HK-2 (cell line): ENCODE measurements at regions not wholly inside any gene's neighbourhood (a gene's known extent, or its start where the extent isn't known, plus 50 kb on each side); places are given as distances from the start of the nearest gene placed in this dataset.
"Not testable (repeated sequence)": the region's sequence is repeated elsewhere in the genome, so short reads cannot be mapped to it uniquely, and the experiment has no call there.

ENCODE experiments used
- DNase-seq: peaks from one replicate; pipeline ENCODE4 v3.0.0-alpha.2; 2018; ENCODE audit not compliant: unreplicated experiment

DNA sequence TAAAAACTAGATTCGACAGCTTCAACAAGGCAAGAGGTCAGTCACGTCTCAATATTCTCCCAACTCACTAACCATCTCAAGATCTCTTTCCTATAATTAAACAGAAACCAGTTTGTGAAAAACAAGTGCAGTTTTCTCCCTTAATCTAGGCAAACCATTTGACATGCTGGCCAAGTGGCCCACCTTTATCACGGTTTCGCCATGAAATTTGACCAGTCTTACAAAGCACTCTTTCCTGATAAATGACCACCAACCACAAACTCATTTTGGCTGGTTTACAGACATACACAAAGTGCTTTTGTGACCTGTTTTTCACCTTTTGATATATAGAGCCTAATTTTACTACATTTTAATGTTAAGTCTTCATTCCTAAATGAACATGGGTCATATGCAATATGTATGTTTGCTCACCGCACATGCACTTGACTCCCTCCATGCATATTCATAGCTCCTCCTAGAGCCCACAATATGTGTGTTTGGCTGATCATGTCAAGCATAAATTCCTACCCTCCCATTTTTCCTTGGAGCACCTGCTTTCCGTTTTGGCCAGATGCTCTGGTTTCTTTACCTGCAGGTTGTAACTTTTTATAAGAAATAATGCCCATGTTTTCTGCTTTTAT lies 385.1 kb downstream of the RAD51AP2 start:
- DNase-seq = no peak

DNA sequence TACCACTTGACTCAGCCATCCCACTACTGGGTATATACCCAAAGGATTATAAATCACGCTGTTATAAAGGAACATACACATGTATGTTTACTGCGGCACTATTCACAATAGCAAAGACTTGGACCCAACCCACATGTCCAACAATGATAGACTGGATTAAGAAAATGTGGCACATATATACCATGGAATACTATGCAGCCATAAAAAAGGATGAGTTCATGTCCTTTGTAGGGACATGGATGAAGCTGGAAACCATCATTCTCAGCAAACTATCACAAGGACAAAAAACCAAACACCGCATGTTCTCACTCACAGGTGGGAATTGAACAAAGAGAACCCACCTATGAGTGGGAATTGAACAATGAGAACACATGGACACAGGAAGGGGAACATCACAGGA lies 387.6 kb downstream of the RAD51AP2 start:
- DNase-seq = not testable (repeated sequence)

DNA sequence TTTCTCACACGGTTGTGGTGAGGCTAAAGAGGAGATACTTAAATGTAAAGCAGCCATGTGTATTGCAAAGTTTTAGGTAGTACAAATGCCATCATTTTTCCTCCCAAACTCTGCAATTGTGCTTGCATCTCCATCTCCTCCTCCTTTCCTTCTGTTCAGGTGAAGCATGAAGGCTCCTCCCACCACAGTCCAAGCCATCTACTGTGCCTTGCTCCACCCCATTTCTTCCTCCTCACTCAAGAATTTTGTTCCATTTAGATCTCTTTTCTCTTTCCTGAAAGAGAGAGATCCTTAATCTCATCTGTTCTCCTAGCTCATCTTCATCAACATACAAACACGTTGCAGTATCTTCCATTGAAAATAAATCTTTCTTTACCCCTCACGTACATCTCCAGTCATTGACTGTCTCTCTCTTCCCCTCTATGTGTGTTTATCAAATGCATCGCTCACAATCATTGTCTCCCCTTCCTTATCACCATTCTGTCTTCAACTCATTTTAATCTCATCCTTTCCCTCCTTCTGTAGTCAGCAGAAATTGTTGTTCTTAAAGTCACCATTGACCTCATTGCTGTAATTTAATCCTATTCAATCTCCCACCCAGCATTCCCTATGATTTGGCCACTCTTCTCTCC lies 392.1 kb downstream of the RAD51AP2 start:
- DNase-seq = no peak

DNA sequence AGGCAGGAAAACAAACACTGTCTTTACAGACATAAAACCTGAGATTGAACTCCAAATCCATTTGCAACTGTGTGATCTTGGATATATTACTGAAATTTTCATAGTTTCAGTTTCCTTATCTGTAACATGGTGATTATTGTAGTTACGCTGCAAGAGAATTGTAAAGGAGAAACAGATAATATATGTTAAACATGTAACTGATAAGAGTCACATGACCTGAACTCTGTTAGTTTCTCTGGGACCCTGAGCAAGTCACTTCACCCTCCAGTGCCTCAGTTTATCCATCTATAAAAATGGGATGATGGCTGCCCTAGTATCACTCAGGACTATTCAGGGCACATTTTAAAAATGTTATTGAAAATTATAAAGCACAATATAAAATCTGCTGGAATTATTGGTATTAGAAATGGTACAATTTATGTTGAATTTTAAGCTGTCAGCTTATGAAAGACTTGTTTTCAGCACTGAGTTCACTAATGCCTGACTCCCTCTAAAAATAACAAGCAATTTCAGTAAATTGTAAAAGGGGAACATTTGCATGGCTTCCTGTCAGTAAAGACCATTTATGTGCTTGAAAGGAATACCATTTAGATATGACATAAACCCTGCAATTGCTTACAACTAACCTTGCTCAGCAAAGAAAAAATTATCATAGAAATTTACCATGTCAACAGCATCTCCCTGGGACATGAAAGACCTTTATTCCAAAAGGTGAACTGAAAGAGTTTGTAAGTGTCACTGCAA lies 393.5 kb downstream of the RAD51AP2 start:
- DNase-seq = no peak

DNA sequence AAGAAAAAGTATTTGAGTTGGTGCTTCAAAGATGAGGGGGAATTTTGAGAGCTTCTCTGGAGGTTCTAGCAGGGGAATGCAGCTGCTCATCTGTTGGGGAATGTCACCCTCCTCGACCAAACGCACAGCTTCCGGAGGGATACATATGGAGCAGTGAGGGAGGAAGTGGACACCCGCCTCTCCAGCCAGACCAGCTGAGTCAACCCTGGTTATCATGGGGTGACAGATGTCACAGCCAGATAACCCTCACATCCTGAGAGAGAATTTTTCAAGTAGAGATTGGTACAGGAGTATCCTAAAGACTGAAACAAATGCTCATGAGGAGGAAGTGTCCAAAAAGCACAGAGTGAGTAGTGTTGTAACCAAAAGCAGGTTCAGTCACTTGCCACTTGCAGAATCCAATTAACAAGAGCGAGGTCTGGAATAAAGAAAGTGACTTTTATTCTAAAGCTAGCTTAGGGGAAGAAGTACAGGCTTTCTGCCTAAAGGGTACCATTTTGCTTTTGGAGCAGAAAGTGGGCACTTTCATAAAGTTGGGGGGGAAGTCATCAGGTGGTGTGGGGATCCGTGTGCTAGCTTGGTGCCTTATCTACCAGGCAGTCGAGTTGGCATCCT lies 395.2 kb downstream of the RAD51AP2 start:
- no peak for DNase-seq

DNA sequence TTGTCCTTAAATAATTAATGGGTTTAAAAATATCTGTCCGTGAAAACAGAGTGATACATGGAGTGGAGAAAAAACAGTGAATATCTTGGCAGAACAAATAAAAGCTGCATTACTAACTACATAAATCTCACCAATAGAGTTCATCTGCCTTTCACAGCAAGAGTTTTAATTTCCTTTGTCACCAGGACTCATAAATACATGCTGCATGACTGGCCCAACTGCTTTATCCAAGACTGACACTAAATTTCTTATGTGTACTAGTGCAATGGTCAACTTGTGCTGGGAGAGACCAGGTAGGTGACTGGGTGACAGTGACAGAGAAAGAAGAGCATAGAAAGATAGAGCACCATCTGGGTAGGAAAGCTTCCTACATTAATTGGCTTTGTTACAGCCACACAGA lies 402.8 kb downstream of the RAD51AP2 start:
- DNase-seq = no peak

DNA sequence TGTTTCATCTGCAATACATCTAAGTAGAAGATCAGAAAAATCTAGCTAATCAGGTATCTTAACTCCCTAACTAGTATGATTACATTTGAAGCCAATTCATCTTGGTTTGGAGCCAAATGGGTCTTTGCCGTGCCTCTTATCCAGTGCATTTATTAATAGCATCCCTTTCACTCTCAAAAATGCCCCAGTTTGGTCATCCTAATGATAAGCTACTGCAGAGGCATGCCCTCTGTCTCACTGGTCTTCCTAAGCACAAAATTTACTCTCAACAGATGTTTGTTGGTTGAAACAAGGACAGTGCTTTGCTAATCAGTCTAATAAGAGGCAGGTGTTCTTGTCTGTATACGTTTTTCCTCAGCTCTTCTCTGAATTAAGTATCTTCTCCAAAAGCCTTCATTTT lies 403.2 kb downstream of the RAD51AP2 start:
- DNase-seq = no peak

DNA sequence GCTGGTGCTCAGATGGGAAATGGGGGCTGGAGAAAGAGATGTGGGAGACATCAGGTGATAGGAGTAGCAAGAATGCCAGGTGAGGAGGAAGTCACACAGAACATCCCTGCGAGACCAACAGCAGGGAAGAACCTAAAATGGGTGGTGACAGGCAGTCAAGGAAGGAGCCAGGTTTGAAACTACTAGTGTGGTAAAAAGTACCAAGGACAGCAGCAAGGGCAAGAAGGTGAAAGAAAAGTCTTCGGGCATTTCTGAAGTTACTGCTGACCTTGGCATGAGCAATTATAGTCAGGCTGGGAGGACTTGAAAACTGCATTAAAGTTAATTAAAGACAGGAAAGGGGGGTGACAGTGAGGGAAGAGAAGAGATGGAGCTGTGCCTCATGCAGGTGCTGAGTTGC lies 410.4 kb downstream of the RAD51AP2 start:
- DNase-seq = no peak

DNA sequence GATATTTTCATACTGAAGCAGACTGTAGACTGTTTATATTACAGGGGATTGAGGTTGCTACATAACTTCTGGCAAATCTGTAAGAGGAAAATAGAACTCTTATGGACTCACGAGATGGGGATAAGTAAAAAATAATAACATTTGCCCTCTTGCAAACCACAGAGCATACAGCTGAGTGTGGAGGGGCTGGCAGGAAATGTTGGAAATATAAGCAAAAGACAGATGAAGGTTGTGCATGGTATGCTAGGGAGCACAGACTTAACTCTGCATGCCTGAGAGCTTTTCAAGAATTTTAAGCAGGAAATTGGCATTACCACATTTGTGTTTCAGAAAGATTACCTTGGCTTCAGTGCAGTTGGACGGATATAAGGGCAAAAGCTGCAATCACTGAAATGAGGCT lies 411.1 kb downstream of the RAD51AP2 start:
- DNase-seq = no peak

DNA sequence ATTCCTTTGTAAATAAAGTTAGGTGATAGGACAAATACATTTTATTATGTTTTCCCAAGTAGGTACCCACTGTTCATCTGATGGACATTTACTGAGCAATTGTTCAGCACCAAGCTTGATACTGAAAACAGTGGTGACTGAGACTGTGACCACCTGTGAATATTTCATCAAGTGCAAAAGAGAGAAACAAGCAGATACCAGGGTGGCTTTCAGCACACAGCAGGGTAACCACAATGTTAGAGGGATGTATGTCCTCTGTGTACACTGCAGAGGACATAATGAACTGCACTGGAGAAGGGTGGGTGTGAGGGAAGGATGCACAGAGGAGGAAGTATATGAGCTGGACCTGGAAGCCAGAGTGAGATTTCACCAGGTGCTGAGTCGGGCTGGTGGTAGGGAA lies 411.8 kb downstream of the RAD51AP2 start:
- no peak for DNase-seq

DNA sequence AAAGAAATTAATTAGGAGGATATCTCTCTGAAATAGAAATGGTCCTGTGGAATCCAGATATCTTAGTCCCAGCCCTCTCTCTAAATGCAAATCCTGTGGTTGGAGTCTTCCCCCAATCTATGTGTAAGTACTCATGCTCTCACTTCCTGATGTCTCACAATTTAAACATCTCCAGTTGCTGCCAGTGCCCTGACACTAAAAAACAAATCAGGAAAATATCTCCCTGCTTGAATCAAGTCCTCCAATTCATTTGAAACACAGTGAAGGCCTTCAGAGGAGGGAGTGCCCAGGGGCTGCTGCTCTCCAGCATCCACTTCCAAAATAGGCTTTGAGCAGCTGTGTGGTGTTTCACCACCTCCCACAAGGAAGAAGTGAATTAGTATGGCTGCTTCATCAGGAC lies 413.8 kb downstream of the RAD51AP2 start:
- no peak for DNase-seq

DNA sequence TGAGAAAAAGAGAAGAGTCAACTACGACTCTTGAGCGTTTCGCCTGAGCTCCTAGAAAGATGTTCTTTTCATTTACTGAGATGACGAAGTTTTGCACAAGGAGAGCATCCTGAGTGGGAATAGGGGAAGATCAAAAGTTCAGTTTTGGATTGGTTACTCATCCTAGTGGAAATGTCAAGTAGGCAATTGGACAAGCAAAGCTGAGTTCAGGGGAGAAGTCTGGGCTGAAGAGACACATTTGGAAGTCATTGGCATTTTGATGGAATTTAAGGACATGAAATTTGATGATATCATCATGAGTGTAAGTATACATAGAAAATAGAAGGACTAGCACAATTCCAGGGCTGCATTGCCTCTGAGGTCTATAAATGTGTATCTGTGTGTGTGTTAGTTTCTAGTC lies 416.6 kb downstream of the RAD51AP2 start:
- no peak for DNase-seq

DNA sequence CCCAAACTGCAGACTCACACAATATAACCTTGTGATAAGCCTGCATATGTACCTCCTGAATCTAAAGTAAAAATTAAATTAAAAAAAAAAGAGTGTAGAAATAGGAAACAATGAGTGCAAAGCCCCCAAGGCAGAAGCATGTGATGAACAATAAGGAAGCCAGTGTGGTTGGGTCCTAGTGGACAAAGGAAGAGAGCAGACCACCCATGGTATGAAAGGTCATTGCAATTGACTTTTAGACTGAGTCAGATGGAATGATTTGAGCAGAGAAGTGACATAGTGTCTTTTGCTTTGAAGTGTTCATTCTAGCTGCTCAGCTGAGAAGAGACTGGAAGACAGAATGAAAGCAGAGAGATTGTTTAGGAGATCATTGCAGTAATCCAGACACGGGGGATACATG lies 417.1 kb downstream of the RAD51AP2 start:
- no peak for DNase-seq

DNA sequence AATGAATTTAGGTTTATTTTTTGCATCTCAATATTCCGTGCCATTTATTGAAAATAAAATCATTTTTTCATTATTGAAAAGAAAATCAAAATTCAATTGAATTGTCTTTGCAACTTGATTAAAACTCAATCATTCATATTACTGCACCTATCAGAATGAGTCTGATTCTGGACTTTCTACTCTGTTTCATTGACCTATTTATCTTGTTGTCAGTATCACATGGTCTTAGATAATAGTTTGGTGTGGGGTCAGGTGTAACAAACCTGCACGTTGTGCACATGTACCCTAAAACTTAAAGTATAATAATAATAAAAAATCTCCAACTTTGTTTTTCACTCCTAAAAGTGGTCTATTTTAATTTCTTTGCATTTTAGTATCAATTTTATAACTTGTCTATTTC lies 422.9 kb downstream of the RAD51AP2 start:
- DNase-seq = no peak

DNA sequence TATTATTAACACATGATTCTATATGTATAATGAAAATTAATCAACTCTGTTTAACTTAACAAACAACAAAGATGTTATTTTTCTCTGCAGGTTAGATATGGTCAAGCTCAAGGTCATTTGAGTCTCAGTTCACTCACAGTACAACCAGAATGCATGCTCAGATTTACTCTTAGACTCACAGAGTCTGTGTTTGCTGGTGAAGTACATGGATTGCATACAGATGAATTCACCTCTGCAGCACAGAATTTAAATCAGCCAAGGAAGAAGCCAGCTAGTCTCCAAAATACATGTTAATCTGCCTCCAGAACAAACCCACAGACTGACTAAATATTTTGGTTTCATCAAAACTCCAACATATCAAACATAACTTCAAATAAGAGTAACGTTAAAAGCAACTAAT lies 424.5 kb downstream of the RAD51AP2 start:
- no peak for DNase-seq

DNA sequence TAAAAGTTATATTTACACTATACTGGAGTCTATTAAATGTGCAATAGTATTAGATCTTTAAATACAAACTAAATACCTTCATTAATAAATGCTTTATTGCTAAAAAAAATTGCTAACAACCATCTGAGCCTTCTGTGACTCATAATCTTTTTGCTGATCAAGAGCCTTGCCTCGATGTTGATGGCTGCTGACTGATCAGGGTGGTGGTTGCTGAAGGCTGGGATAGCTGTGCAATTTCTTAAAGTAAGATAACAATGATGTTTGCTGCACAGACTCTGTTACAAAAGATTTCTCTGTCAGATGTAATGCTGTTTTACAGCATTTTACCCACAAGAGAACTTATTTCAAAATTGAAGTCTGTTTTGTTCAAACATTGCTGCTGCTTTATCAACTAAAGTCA lies 421.4 kb upstream of the CYRIA start:
- DNase-seq = no peak

DNA sequence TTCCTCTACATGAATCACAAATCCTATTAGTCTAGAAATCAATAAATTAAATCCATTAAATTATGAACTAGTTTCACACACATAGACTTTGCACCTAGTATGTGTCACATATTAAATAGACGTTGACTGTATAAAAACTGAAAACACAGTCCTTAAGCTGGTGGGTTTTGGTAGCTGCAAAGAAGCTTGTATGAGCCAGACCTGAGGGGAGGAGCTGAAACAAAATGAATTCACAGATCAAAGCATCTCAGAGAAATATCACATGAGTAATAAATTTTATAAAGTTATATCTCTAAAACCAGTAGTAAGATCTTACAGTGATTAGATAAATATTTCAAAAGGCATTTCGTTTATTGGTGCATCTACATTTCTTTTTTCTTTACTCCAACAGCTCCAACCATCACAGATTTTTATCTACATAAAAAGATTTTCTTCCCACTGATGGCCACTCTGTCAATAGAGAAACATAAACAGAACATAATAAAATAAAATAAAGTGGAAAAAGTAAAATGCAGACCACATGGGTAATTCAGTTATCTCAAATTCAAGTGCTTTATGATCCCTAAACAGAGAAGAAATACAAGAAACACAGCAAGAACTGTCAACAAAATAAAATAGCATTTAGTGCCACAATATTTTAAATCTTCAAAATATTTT lies 420.0 kb upstream of the CYRIA start:
- DNase-seq = no peak

DNA sequence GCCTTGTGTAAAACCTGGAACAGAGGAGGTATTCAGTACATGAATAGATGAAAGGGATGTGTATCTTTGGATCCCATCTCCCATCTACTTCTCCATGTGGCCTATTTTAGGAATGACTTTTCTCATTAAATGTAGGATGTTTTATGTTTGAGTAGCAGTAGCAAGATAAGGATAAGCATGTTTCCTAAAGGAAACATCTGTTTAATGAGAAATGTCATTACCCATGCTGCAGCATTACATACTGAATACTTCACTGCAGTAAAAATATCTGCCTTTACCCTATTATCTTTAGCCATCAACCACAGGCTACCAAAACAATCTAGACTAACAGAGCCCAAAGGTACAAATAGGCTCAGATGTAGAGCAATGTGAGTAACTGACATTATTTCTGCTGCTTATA lies 419.2 kb upstream of the CYRIA start:
- no peak for DNase-seq

DNA sequence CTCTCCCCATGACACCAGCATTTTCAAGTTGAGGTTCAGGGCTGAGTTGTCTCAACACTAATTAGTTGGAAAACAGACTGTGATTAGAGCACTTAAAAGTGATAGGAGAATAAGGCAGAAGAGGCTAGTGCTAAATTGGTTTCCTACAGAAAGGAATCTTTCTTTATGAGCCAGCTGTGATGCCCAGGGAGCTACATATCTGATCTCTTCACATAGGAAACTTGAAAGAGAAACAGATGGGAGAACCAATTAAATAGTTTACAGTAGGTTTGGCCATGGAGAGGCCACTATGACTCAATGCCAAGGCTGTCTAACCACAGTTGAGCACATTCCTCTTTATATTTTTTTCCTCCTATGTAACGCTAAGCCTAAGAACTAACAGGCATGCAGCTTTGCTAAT lies 418.3 kb upstream of the CYRIA start:
- no peak for DNase-seq

DNA sequence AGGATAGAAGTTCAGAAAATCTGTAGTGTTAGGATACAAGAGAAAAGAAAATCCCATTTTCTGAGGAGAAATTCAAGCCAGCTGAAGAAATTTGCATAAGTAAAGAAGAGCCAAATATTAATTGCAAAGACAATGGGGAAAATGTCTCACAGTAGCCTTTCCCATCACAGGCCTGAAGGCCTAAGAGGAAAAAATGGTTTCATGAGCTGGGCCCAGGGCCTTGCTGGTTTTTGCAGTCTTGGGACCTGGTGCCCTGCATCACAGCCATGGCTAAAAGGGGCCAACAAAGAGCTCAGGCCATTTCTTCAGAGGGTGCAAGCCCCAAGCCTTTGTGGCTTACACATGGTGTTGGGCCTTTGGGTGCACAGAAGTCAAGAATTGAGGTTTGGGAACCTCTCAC lies 413.6 kb upstream of the CYRIA start:
- DNase-seq = no peak

DNA sequence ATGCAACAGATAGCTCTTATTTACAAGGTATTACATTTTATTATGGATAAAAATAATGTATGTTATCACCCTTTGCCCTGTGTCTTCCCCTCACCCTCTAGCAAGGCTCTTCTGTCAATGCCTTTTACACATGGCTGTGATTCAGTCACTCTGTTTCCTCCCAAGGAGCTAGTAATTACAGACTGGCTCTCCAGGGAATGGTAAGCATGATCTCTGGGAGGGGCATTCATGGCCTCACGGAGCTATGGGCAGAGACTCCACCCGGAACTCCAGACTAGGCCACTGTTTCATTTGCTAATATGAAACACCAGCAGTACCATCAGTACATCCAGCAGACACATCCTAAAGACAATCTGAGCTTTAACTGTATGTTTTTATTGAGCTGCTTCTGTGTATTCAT lies 410.9 kb upstream of the CYRIA start:
- no peak for DNase-seq

DNA sequence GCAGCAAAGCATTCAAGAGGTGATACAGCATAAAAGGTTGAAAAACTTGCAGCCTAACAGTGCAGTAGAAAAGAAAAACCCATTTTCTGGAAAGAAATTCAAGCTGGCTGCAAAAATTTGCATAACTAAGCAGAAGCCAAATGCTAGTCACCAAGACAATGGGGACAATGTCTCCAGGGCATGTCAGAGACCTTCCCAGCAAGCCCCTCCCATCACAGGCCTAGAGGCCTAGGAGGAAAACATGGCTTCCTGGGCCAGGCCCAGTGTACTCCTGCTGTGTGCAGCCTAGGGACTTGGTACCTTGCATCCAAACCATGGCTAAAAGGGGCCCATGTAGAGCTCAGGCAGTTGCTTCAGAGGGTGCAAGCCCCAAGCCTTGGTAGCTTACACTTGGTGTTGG lies 405.1 kb upstream of the CYRIA start:
- DNase-seq = no peak
